ENCODE measurements at regions not wholly inside any gene's neighbourhood (a gene's known extent, or its start where the extent isn't known, plus 50 kb on each side); places are given as distances from the start of the nearest gene placed in this dataset.
"Not testable (repeated sequence)": the region's sequence is repeated elsewhere in the genome, so short reads cannot be mapped to it uniquely, and the experiment has no call there.

DNA sequence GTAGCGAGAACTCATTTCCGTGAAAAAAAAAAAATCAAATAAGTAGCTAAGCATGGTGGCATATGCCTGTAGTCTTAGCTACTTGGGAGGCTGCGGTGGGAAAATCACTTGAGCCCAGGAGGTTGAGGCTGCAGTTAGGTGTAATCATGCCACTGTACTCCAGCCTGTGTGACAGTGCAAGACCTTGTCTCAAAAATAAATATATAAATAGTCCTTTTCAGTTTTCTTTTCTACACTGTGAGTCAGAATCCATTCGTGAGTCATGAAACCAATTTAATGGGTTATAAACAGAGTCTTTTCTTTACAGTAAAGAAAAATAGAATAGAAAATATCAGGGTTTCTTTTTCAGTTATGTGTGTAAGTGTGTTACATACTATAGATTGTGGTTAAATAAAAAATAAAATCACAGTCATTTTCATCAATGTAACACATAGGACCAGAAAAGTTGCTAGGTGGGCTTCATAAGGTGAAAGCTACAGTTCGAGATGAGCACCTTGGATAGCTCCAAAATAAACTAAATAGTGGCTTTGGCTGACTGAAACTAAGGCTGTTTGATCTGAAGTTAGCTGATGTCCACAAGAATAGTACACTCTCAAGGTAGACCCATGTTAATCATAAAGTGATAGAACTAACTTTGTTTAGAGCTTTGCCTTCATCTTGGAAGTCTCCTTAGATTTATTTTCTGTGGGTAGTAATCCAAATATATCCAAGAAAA lies 781.1 kb downstream of the GATA3 start:
- no peaks in the 10 kb centered on the region for H3K36me3 ChIP-seq (ENCODE audit: control insufficient read depth, insufficient read depth, low read length)
- H3K27ac ChIP-seq (ENCODE audit: low read length), result no peak overlapping the region
- no peaks in the 10 kb centered on the region for H3K27me3 ChIP-seq (ENCODE audit: control insufficient read depth, insufficient read depth, low read length)
- WGBS (ENCODE audit: insufficient coverage), result 83% methylated on average over 2 of the region's 5 CpGs
- no peak overlapping the region for H3K4me3 ChIP-seq (ENCODE audit: low read length)
- no peaks in the 10 kb centered on the region for H3K9me3 ChIP-seq (replicated peaks; ENCODE audit: control insufficient read depth, low read depth, low read length)
- H3K4me1 ChIP-seq (ENCODE audit: control insufficient read depth, insufficient read depth, low read length), result no peaks in the 10 kb centered on the region
- no peak for DNase-seq

DNA sequence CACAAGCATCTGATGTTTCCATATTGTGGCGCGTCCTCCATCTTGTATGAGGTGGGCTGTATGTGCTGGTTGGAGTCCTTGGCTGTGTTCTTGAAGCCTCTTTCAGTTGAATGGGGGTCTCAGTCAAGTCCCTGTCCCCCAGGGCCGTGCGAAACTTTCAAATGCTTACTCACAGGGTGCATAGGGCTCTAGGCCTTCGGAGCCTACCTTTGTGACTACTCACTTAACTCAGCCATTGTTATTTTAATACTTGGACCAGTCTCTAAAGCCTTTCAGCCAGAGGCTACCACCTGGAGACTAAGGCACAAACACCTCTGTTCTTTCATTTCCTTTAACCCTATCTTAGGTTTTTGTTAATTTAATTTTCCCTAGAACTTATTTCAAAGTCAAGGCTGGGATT lies 785.9 kb downstream of the GATA3 start:
- no peaks in the 10 kb centered on the region for H3K4me1 ChIP-seq (ENCODE audit: control insufficient read depth, insufficient read depth, low read length)
- no peak overlapping the region for H3K4me3 ChIP-seq (ENCODE audit: low read length)
- no peaks in the 10 kb centered on the region for H3K27me3 ChIP-seq (ENCODE audit: control insufficient read depth, insufficient read depth, low read length)
- 73% methylated on average over 3 of the region's 5 CpGs for WGBS (ENCODE audit: insufficient coverage)
- DNase-seq, result no peak
- no peaks in the 10 kb centered on the region for H3K9me3 ChIP-seq (replicated peaks; ENCODE audit: control insufficient read depth, low read depth, low read length)
- no peaks in the 10 kb centered on the region for H3K36me3 ChIP-seq (ENCODE audit: control insufficient read depth, insufficient read depth, low read length)
- no peak overlapping the region for H3K27ac ChIP-seq (ENCODE audit: low read length)

GRCh38 chr10:8844141-8844540 lies 789.7 kb downstream of the GATA3 start:
- no peak overlapping the region for H3K27ac ChIP-seq (ENCODE audit: low read length)
- DNase-seq, result no peak
- no peaks in the 10 kb centered on the region for H3K4me1 ChIP-seq (ENCODE audit: control insufficient read depth, insufficient read depth, low read length)
- no peaks in the 10 kb centered on the region for H3K9me3 ChIP-seq (replicated peaks; ENCODE audit: control insufficient read depth, low read depth, low read length)
- H3K27me3 ChIP-seq (ENCODE audit: control insufficient read depth, insufficient read depth, low read length), result no peaks in the 10 kb centered on the region
- no peaks in the 10 kb centered on the region for H3K36me3 ChIP-seq (ENCODE audit: control insufficient read depth, insufficient read depth, low read length)
- no peak overlapping the region for H3K4me3 ChIP-seq (ENCODE audit: low read length)

GRCh38 chr10:8852546-8852945 lies 798.1 kb downstream of the GATA3 start:
- H3K4me1 ChIP-seq (ENCODE audit: control insufficient read depth, insufficient read depth, low read length), result no peaks in the 10 kb centered on the region

DNA sequence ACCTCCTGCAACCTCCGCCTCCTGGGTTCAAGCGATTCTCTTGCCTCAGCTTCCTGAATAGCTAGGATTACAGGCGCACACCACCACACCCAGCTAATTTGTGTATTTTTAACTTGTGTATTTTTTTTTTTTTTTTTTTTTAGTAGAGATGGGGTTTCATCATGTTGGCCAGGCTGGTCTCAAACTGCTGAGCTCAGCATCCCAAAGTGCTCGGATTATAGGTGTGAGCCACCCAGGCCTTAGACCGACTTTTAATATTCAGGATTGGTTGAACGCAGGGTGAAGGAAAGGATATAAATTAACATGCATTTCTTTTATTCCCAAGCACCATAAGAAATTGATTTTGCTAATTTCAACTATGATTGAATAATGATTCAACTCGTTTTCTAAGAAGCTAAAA lies 798.6 kb downstream of the GATA3 start:
- no peak for DNase-seq
- Histone ChIP-seq H3K4me3 (ENCODE audit: low read length) (no peak overlapping the region), H3K36me3 (ENCODE audit: control insufficient read depth, insufficient read depth, low read length) (no peaks in the 10 kb centered on the region), H3K4me1 (ENCODE audit: control insufficient read depth, insufficient read depth, low read length) (no peaks in the 10 kb centered on the region), H3K9me3 (replicated peaks; ENCODE audit: control insufficient read depth, low read depth, low read length) (no peaks in the 10 kb centered on the region), H3K27me3 (ENCODE audit: control insufficient read depth, insufficient read depth, low read length) (no peaks in the 10 kb centered on the region), H3K27ac (ENCODE audit: low read length) (no peak overlapping the region)
- WGBS (ENCODE audit: insufficient coverage), result no CpG with 5 or more reads among the region's 7 CpGs

More at GRCh38 chr10:8852546-8852945, 798.1 kb downstream of the GATA3 start:
- H3K36me3 ChIP-seq (ENCODE audit: control insufficient read depth, insufficient read depth, low read length), result no peaks in the 10 kb centered on the region
- no peak overlapping the region for H3K27ac ChIP-seq (ENCODE audit: low read length)
- H3K9me3 ChIP-seq (replicated peaks; ENCODE audit: control insufficient read depth, low read depth, low read length), result no peaks in the 10 kb centered on the region
- DNase-seq, result no peak
- no peak overlapping the region for H3K4me3 ChIP-seq (ENCODE audit: low read length)
- 60% methylated on average over 1 of the region's 3 CpGs for WGBS (ENCODE audit: insufficient coverage)
- H3K27me3 ChIP-seq (ENCODE audit: control insufficient read depth, insufficient read depth, low read length), result no peaks in the 10 kb centered on the region

- H3K36me3 ChIP-seq (ENCODE audit: control insufficient read depth, insufficient read depth, low read length); H3K4me1 ChIP-seq (ENCODE audit: control insufficient read depth, insufficient read depth, low read length); DNase-seq; H3K27me3 ChIP-seq (ENCODE audit: control insufficient read depth, insufficient read depth, low read length); H3K27ac ChIP-seq (ENCODE audit: low read length); H3K4me3 ChIP-seq (ENCODE audit: low read length); H3K9me3 ChIP-seq (replicated peaks; ENCODE audit: control insufficient read depth, low read depth, low read length): not testable (repeated sequence)
- WGBS (ENCODE audit: insufficient coverage), result no CpG with 5 or more reads among the region's 29 CpGs
Observed at GRCh38 chr10:8868924-8869323, 814.4 kb downstream of the GATA3 start.

- Histone ChIP-seq H3K36me3 (ENCODE audit: control insufficient read depth, insufficient read depth, low read length) (no peaks in the 10 kb centered on the region), H3K4me3 (ENCODE audit: low read length) (no peak overlapping the region), H3K4me1 (ENCODE audit: control insufficient read depth, insufficient read depth, low read length) (no peaks in the 10 kb centered on the region), H3K9me3 (replicated peaks; ENCODE audit: control insufficient read depth, low read depth, low read length) (no peaks in the 10 kb centered on the region), H3K27ac (ENCODE audit: low read length) (no peak overlapping the region), H3K27me3 (ENCODE audit: control insufficient read depth, insufficient read depth, low read length) (no peaks in the 10 kb centered on the region)
- DNase-seq, result peak; percentile 5
- WGBS (ENCODE audit: insufficient coverage), result no CpG with 5 or more reads among the region's 3 CpGs
Observed at GRCh38 chr10:8873310-8873709, 818.8 kb downstream of the GATA3 start.

- Histone ChIP-seq H3K36me3 (ENCODE audit: control insufficient read depth, insufficient read depth, low read length) (no peaks in the 10 kb centered on the region), H3K4me3 (ENCODE audit: low read length) (no peak overlapping the region), H3K27ac (ENCODE audit: low read length) (no peak overlapping the region), H3K9me3 (replicated peaks; ENCODE audit: control insufficient read depth, low read depth, low read length) (no peaks in the 10 kb centered on the region), H3K4me1 (ENCODE audit: control insufficient read depth, insufficient read depth, low read length) (no peaks in the 10 kb centered on the region), H3K27me3 (ENCODE audit: control insufficient read depth, insufficient read depth, low read length) (no peaks in the 10 kb centered on the region)
- DNase-seq, result no peak
- WGBS (ENCODE audit: insufficient coverage), result no CpG with 5 or more reads among the region's 2 CpGs
Observed at GRCh38 chr10:8874268-8874667, 819.8 kb downstream of the GATA3 start.

DNA sequence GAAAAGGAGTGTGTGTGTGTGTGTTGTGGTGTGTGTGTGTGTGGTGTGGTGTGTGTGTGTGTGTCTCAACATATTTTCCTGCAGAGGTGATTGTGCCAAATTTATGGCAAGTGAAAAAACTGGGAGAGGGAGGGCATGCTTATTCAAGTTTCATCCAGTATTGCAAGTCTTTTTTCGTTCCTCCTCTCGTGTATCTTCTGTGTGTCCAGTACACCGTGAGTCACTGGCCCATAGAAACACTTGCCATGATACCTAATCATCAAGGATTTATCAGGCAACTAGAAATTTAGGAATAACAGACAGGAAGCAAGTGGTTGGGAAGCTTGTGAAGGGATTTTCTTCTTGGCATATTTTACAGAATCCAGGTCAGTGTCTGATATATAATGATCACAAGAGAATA lies 820.5 kb downstream of the GATA3 start:
- H3K9me3 ChIP-seq (replicated peaks; ENCODE audit: control insufficient read depth, low read depth, low read length), result no peaks in the 10 kb centered on the region
- no peak overlapping the region for H3K4me3 ChIP-seq (ENCODE audit: low read length)
- no CpG with 5 or more reads among the region's 3 CpGs for WGBS (ENCODE audit: insufficient coverage)

GRCh38 chr10:8876171-8876570 lies 821.7 kb downstream of the GATA3 start:
- Histone ChIP-seq H3K4me1 (ENCODE audit: control insufficient read depth, insufficient read depth, low read length) (no peaks in the 10 kb centered on the region), H3K27me3 (ENCODE audit: control insufficient read depth, insufficient read depth, low read length) (no peaks in the 10 kb centered on the region), H3K9me3 (replicated peaks; ENCODE audit: control insufficient read depth, low read depth, low read length) (no peaks in the 10 kb centered on the region), H3K27ac (ENCODE audit: low read length) (no peak overlapping the region), H3K36me3 (ENCODE audit: control insufficient read depth, insufficient read depth, low read length) (no peaks in the 10 kb centered on the region), H3K4me3 (ENCODE audit: low read length) (no peak overlapping the region)
- no CpG with 5 or more reads among the region's 1 CpG for WGBS (ENCODE audit: insufficient coverage)
- DNase-seq, result no peak

More for the DNA sequence above, 820.5 kb downstream of the GATA3 start:
- Histone ChIP-seq H3K27me3 (ENCODE audit: control insufficient read depth, insufficient read depth, low read length) (no peaks in the 10 kb centered on the region), H3K36me3 (ENCODE audit: control insufficient read depth, insufficient read depth, low read length) (no peaks in the 10 kb centered on the region), H3K27ac (ENCODE audit: low read length) (no peak overlapping the region), H3K4me1 (ENCODE audit: control insufficient read depth, insufficient read depth, low read length) (no peaks in the 10 kb centered on the region)
- DNase-seq, result no peak

- no peaks in the 10 kb centered on the region for H3K4me1 ChIP-seq (ENCODE audit: control insufficient read depth, insufficient read depth, low read length)
- H3K27ac ChIP-seq (ENCODE audit: low read length), result no peak overlapping the region
- H3K27me3 ChIP-seq (ENCODE audit: control insufficient read depth, insufficient read depth, low read length), result no peaks in the 10 kb centered on the region
- DNase-seq, result no peak
- H3K36me3 ChIP-seq (ENCODE audit: control insufficient read depth, insufficient read depth, low read length), result no peaks in the 10 kb centered on the region
- H3K4me3 ChIP-seq (ENCODE audit: low read length), result no peak overlapping the region
- H3K9me3 ChIP-seq (replicated peaks; ENCODE audit: control insufficient read depth, low read depth, low read length), result no peaks in the 10 kb centered on the region
- no CpG with 5 or more reads among the region's 2 CpGs for WGBS (ENCODE audit: insufficient coverage)
Observed at GRCh38 chr10:8889538-8889937, 835.0 kb downstream of the GATA3 start.
